ENCODE measurements at regions not wholly inside any gene's neighbourhood (a gene's known extent, or its start where the extent isn't known, plus 50 kb on each side); places are given as distances from the start of the nearest gene placed in this dataset.

- ChIA-PET POLR2A (no interaction called here), CTCF (no interaction called here)
- Mint-ChIP-seq H3K4me1 (ENCODE audit: low read depth) (peaks cover 18% of the 10 kb centered on the region), H3K27ac (no peak overlapping the region), H3K36me3 (ENCODE audit: low read depth) (no peaks in the 10 kb centered on the region), H3K4me3 (no peak overlapping the region), H3K27me3 (no peaks in the 10 kb centered on the region), H3K9me3 (no peaks in the 10 kb centered on the region)
- no peak for TF ChIP-seq CTCF (IDR thresholded peaks at IDR 0.05)
- Histone ChIP-seq H3K9me3 (ENCODE audit: control insufficient read depth in 1 of 2, insufficient read depth in 1 of 2, low read length in 2 of 2) (no peaks in the 10 kb centered on the region), H3K36me3 (ENCODE audit: insufficient read depth, low read length) (no peaks in the 10 kb centered on the region), H3K4me1 (ENCODE audit: insufficient read depth, low read length) (peaks cover 13% of the 10 kb centered on the region), H3K27me3 (ENCODE audit: control insufficient read depth in 1 of 2, insufficient read depth in 2 of 2, low read length in 2 of 2) (no peaks in the 10 kb centered on the region), H3K27ac (ENCODE audit: low read depth in 1 of 2, low read length in 2 of 2) (no peak overlapping the region), H3K4me3 (ENCODE audit: low read length) (no peak overlapping the region)
- ATAC-seq (ENCODE audit: poor library complexity) = no peak
- no peak for DNase-seq
- intact Hi-C loops (cut with DNase I, micrococcal nuclease) = no loop called here
Measured at GRCh38 chr6:118752803-118753202, 101.4 kb upstream of the CEP85L start.

GRCh38 chr6:118751072-118751471 is 99.7 kb upstream of the CEP85L start:
- Mint-ChIP-seq H3K4me3 (no peak overlapping the region), H3K36me3 (ENCODE audit: low read depth) (no peaks in the 10 kb centered on the region), H3K27me3 (no peaks in the 10 kb centered on the region), H3K27ac (no peak overlapping the region), H3K9me3 (no peaks in the 10 kb centered on the region), H3K4me1 (ENCODE audit: low read depth) (peaks cover 24% of the 10 kb centered on the region)
- no peaks in the 10 kb centered on the region for H3K36me3 ChIP-seq (ENCODE audit: insufficient read depth, low read length)
- DNase-seq = no peak
- peaks cover 15% of the 10 kb centered on the region for H3K4me1 ChIP-seq (ENCODE audit: insufficient read depth, low read length)
- H3K27me3 ChIP-seq (ENCODE audit: control insufficient read depth in 1 of 2, insufficient read depth in 2 of 2, low read length in 2 of 2) = no peaks in the 10 kb centered on the region
- CTCF ChIA-PET = no interaction called here
- POLR2A ChIA-PET = interaction anchor here (1.4 kb wide), 1 partner anchor 38 kb away, joined by 3 read pairs; no protein-coding TSS in a partner anchor
- no peaks in the 10 kb centered on the region for H3K9me3 ChIP-seq (ENCODE audit: control insufficient read depth in 1 of 2, insufficient read depth in 1 of 2, low read length in 2 of 2)
- no peak overlapping the region for H3K27ac ChIP-seq (ENCODE audit: low read depth in 1 of 2, low read length in 2 of 2)
- no peak for TF ChIP-seq CTCF (IDR thresholded peaks at IDR 0.05)
- no peak overlapping the region for H3K4me3 ChIP-seq (ENCODE audit: low read length)
- ATAC-seq (ENCODE audit: poor library complexity) = no peak
- intact Hi-C loops (cut with DNase I, micrococcal nuclease) = no loop called here

- Mint-ChIP-seq H3K4me3 (no peak overlapping the region), H3K27me3 (no peaks in the 10 kb centered on the region), H3K4me1 (ENCODE audit: low read depth) (peaks cover 22% of the 10 kb centered on the region), H3K9me3 (no peaks in the 10 kb centered on the region), H3K27ac (no peak overlapping the region), H3K36me3 (ENCODE audit: low read depth) (no peaks in the 10 kb centered on the region)
- no peak for DNase-seq
- H3K27me3 ChIP-seq (ENCODE audit: control insufficient read depth in 1 of 2, insufficient read depth in 2 of 2, low read length in 2 of 2) = no peaks in the 10 kb centered on the region
- no peak for TF ChIP-seq CTCF (IDR thresholded peaks at IDR 0.05)
- H3K4me3 ChIP-seq (ENCODE audit: low read length) = no peak overlapping the region
- ChIA-PET POLR2A (interaction anchor here (1.4 kb wide), 1 partner anchor 41 kb away, joined by 5 read pairs; no protein-coding TSS in a partner anchor), CTCF (no interaction called here)
- H3K27ac ChIP-seq (ENCODE audit: low read depth in 1 of 2, low read length in 2 of 2) = no peak overlapping the region
- peaks cover 10% of the 10 kb centered on the region for H3K4me1 ChIP-seq (ENCODE audit: insufficient read depth, low read length)
- intact Hi-C loops (cut with DNase I, micrococcal nuclease) = no loop called here
- no peaks in the 10 kb centered on the region for H3K9me3 ChIP-seq (ENCODE audit: control insufficient read depth in 1 of 2, insufficient read depth in 1 of 2, low read length in 2 of 2)
- no peak for ATAC-seq (ENCODE audit: poor library complexity)
- no peaks in the 10 kb centered on the region for H3K36me3 ChIP-seq (ENCODE audit: insufficient read depth, low read length)
Measured at GRCh38 chr6:118750143-118750542, 98.8 kb upstream of the CEP85L start.
